Tibial nerve (tissue), 4 donors: ENCODE measurements at regions not wholly inside any gene's neighbourhood (a gene's known extent, or its start where the extent isn't known, plus 50 kb on each side); places are given as distances from the start of the nearest gene placed in this dataset.

ENCODE experiments used
- CTCF ChIP-seq, 5 experiments: fragments of 200-600 bp in 3 of 5; fragments of 450-650 bp in 2 of 5; sonication (generic) in 3 of 5; IDR thresholded peaks; one replicate each; pipeline ENCODE4 v1.5.1; 2016 to 2019; ENCODE audit warnings: antibody characterized with exemption in 5 of 5, mild to moderate bottlenecking in 3 of 5, moderate library complexity in 2 of 5
- EP300 ChIP-seq, 2 donors: sonication (generic); formaldehyde crosslinking; IDR thresholded peaks; one replicate each; pipeline ENCODE4 v1.6.1; 2017; ENCODE audit warnings: antibody characterized with exemption in 2 of 2, mild to moderate bottlenecking in 1 of 2
- POLR2A ChIP-seq, 2 donors: fragments of 450-650 bp; IDR thresholded peaks; one replicate each; pipeline ENCODE4 v1.6.1; 2017; ENCODE audit warnings: antibody characterized with exemption in 2 of 2, mild to moderate bottlenecking in 2 of 2, moderate library complexity in 2 of 2

- TF ChIP-seq CTCF (IDR thresholded peaks at IDR 0.05) (no peak), POLR2A (IDR thresholded peaks at IDR 0.05) (no peak), EP300 (IDR thresholded peaks at IDR 0.05) (peak in 1 of 2 donors; percentile 53)
Measured at GRCh38 chr2:226002438-226002837, 602.9 kb downstream of the NYAP2 start.
